ENCODE measurements at regions not wholly inside any gene's neighbourhood (a gene's known extent, or its start where the extent isn't known, plus 50 kb on each side); places are given as distances from the start of the nearest gene placed in this dataset.

DNA sequence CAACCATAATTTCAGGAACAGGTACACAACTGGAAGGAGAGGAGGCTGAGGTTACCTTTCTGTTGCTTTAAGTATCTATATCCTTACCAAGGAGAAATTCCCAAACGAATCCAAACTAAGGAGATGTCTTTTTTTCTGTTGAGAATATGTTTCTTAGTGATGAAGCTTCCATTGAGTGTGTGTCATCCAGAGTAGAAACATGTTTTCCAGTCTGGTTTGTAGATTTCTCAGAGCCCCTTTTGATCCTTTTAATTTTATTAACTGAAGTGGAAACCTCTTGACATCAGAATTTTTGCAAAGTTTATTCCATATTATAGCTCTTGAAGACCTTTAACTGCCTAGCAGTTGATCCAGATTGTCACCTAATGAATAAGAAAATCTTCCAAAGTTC lies 207.1 kb upstream of the FERD3L start:
- no peaks in the 10 kb centered on the region for H4K20me1 ChIP-seq (ENCODE audit: control insufficient read depth, insufficient read depth, low read length, poor library complexity, severe bottlenecking)
- no peaks in the 10 kb centered on the region for H3K79me2 ChIP-seq (ENCODE audit: control insufficient read depth, insufficient read depth, low read length)
- no peaks in the 10 kb centered on the region for H3K4me1 Mint-ChIP-seq
- CTCF ChIA-PET: no interaction called here
- H3K4me3 ChIP-seq (ENCODE audit: control extremely low read depth in 1 of 5, extremely low read depth in 1 of 5, insufficient read depth in 1 of 5, low read depth in 2 of 5, low read length in 4 of 5): no peak overlapping the region
- no peaks in the 10 kb centered on the region for H3K27me3 ChIP-seq (replicated peaks in 1 of 4; ENCODE audit: control extremely low read depth in 1 of 4, control insufficient read depth in 3 of 4, insufficient read depth in 4 of 4, low read length in 3 of 4)
- H3K9ac ChIP-seq (ENCODE audit: low read length): no peak overlapping the region
- ATAC-seq (ENCODE audit: low read depth) (no peak), DNase-seq (no peak)
- WGBS (ENCODE audit: insufficient coverage): no CpG with 5 or more reads among the region's 1 CpG
- POLR2A ChIA-PET: no interaction called here
- no peak overlapping the region for H3K27ac ChIP-seq (ENCODE audit: low read length in 2 of 2)
- H3K36me3 ChIP-seq (replicated peaks in 1 of 2; ENCODE audit: control extremely low read depth in 1 of 2, control insufficient read depth in 1 of 2, extremely low read depth in 1 of 2, insufficient read depth in 2 of 2, low read length in 1 of 2): no peaks in the 10 kb centered on the region
- no peak overlapping the region for H3K27ac Mint-ChIP-seq
- H2AFZ ChIP-seq (ENCODE audit: insufficient read depth, low read depth, low read length, poor library complexity, severe bottlenecking): no peak overlapping the region
- H3K27me3 Mint-ChIP-seq: no peaks in the 10 kb centered on the region
- no peaks in the 10 kb centered on the region for H3K4me1 ChIP-seq (ENCODE audit: control insufficient read depth in 2 of 2, insufficient read depth in 2 of 2, low read length in 2 of 2)
- H3K4me2 ChIP-seq (replicated peaks; ENCODE audit: low read depth, low read length, poor library complexity, severe bottlenecking): no peak overlapping the region
- intact Hi-C loops (cut with micrococcal nuclease): no loop called here
- H3K9me3 ChIP-seq (ENCODE audit: control extremely low read depth in 1 of 3, control insufficient read depth in 2 of 3, insufficient read depth in 1 of 3, low read length in 2 of 3): no peaks in the 10 kb centered on the region
- TF ChIP-seq, protein P1, sequence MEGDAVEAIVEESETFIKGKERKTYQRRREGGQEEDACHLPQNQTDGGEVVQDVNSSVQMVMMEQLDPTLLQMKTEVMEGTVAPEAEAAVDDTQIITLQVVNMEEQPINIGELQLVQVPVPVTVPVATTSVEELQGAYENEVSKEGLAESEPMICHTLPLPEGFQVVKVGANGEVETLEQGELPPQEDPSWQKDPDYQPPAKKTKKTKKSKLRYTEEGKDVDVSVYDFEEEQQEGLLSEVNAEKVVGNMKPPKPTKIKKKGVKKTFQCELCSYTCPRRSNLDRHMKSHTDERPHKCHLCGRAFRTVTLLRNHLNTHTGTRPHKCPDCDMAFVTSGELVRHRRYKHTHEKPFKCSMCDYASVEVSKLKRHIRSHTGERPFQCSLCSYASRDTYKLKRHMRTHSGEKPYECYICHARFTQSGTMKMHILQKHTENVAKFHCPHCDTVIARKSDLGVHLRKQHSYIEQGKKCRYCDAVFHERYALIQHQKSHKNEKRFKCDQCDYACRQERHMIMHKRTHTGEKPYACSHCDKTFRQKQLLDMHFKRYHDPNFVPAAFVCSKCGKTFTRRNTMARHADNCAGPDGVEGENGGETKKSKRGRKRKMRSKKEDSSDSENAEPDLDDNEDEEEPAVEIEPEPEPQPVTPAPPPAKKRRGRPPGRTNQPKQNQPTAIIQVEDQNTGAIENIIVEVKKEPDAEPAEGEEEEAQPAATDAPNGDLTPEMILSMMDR (IDR thresholded peaks at IDR 0.05): no peak
- H3K4me3 Mint-ChIP-seq: no peak overlapping the region
- H3K9me3 Mint-ChIP-seq (ENCODE audit: insufficient read depth): no peaks in the 10 kb centered on the region

DNA sequence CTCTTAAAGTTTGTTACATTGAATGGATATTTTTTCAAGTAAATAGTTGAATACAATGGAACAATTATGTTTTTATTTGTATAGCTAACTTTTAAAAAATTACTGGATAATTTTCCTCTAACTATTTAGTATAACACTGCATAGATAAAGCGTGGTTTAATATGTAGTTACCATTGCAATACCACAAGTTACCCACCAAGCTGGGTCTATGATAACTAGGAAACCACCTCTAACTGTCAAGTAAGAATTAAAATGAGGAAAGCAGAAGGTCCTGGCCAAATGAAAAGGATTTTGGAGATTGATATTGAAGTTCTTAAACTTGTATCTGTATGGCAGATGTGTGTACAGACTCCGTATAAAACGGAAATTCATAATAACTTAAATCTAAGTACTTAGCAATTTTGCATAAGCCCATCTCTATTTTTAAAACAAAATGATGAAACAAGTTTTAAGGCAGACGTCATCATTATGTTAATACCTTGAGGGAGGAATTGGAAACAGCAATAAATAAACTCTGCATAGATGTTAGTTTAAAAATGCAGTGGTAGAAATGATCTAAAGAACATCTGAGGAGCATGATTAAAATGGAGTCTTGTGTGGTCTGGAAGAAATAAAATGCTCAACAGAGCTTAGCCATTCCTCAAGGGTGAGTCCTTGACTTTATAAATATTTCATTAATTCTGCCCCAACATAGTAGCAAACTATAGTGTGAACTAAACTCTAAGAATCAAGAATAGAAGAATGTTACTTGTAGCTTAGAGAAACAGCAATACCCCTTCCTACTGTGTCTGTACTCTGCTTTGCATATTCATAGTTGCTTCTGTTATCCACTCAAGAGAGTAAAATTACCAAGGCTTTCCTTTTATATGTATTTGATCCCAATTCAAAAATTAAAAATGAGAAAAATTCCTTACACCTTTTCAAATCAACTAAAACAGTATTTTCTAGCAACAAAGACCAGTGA lies 206.4 kb upstream of the FERD3L start:
- no peak overlapping the region for H3K27ac Mint-ChIP-seq
- no peaks in the 10 kb centered on the region for H3K9me3 Mint-ChIP-seq (ENCODE audit: insufficient read depth)
- intact Hi-C loops (cut with micrococcal nuclease): no loop called here
- no peak overlapping the region for H2AFZ ChIP-seq (ENCODE audit: insufficient read depth, low read depth, low read length, poor library complexity, severe bottlenecking)
- ATAC-seq (ENCODE audit: low read depth) (no peak), DNase-seq (no peak)
- H3K4me3 ChIP-seq (ENCODE audit: control extremely low read depth in 1 of 5, extremely low read depth in 1 of 5, insufficient read depth in 1 of 5, low read depth in 2 of 5, low read length in 4 of 5): no peak overlapping the region
- no peaks in the 10 kb centered on the region for H3K9me3 ChIP-seq (ENCODE audit: control extremely low read depth in 1 of 3, control insufficient read depth in 2 of 3, insufficient read depth in 1 of 3, low read length in 2 of 3)
- H3K36me3 ChIP-seq (replicated peaks in 1 of 2; ENCODE audit: control extremely low read depth in 1 of 2, control insufficient read depth in 1 of 2, extremely low read depth in 1 of 2, insufficient read depth in 2 of 2, low read length in 1 of 2): no peaks in the 10 kb centered on the region
- TF ChIP-seq EZH2 (IDR thresholded peaks at IDR 0.05; ENCODE audit: borderline replicate concordance, insufficient read depth, low read depth, low read length, poor library complexity, severe bottlenecking): no peak
- TF ChIP-seq, protein P1 (IDR thresholded peaks at IDR 0.05): no peak
- no peaks in the 10 kb centered on the region for H3K4me1 ChIP-seq (ENCODE audit: control insufficient read depth in 2 of 2, insufficient read depth in 2 of 2, low read length in 2 of 2)
- ChIA-PET POLR2A (no interaction called here), CTCF (no interaction called here)
- no peak overlapping the region for H3K9ac ChIP-seq (ENCODE audit: low read length)
- no peak overlapping the region for H3K27ac ChIP-seq (ENCODE audit: low read length in 2 of 2)
- no peak overlapping the region for H3K4me3 Mint-ChIP-seq
- no peaks in the 10 kb centered on the region for H3K4me1 Mint-ChIP-seq
- no peak overlapping the region for H3K4me2 ChIP-seq (replicated peaks; ENCODE audit: low read depth, low read length, poor library complexity, severe bottlenecking)
- H3K79me2 ChIP-seq (ENCODE audit: control insufficient read depth, insufficient read depth, low read length): no peaks in the 10 kb centered on the region
- no CpG with 5 or more reads among the region's 4 CpGs for WGBS (ENCODE audit: insufficient coverage)
- H3K27me3 ChIP-seq (replicated peaks in 1 of 4; ENCODE audit: control extremely low read depth in 1 of 4, control insufficient read depth in 3 of 4, insufficient read depth in 4 of 4, low read length in 3 of 4): no peaks in the 10 kb centered on the region
- no peaks in the 10 kb centered on the region for H3K27me3 Mint-ChIP-seq
- no peaks in the 10 kb centered on the region for H4K20me1 ChIP-seq (ENCODE audit: control insufficient read depth, insufficient read depth, low read length, poor library complexity, severe bottlenecking)

All from B cell (primary cell).